CD4-positive, CD25-positive, alpha-beta regulatory T cell (primary cell): ENCODE measurements at regions not wholly inside any gene's neighbourhood (a gene's known extent, or its start where the extent isn't known, plus 50 kb on each side); places are given as distances from the start of the nearest gene placed in this dataset.
A peak's percentile ranks its signal among the peaks of the same experiment; 100 is the strongest.

Experiments used
- ATAC-seq, 2 donors: fragments of 150-1000 bp; cut with Tn5 transposase; one replicate each; pipeline ENCODE4 v1.10.0; 2021; ENCODE audit warnings: low read depth in 2 of 2, moderate number of reproducible peaks in 2 of 2, moderate library complexity in 1 of 2
- DNase-seq, 3 donors: peaks; one replicate each; pipeline versions ENCODE4 v3.0.0 to v3.0.0-alpha.2; 2012 to 2022; ENCODE audit warnings: mixed read lengths in 1 of 3
- H3K27ac ChIP-seq: one replicate; pipeline ENCODE4 v1.7.0; 2013; ENCODE audit warnings: mild to moderate bottlenecking, low read length; ENCODE audit not compliant: insufficient read depth, poor library complexity, severe bottlenecking
- H3K27me3 ChIP-seq: one replicate; pipeline ENCODE4 v1.7.0; 2013; ENCODE audit warnings: low read length; ENCODE audit not compliant: control insufficient read depth, insufficient read depth
- H3K36me3 ChIP-seq: one replicate; pipeline ENCODE4 v1.7.0; 2013; ENCODE audit warnings: mild to moderate bottlenecking, low read length, moderate library complexity; ENCODE audit not compliant: control insufficient read depth, insufficient read depth
- H3K4me1 ChIP-seq: 2 replicates; pipeline ENCODE4 v1.7.0; 2013; ENCODE audit warnings: mild to moderate bottlenecking, low read length; ENCODE audit not compliant: insufficient read depth, control insufficient read depth, poor library complexity, severe bottlenecking
- H3K4me3 ChIP-seq: one replicate; pipeline ENCODE4 v1.7.0; 2013; ENCODE audit warnings: low read depth, mild to moderate bottlenecking, low read length, moderate library complexity
- H3K9me3 ChIP-seq, 2 experiments: 1 replicate in 1 of 2; 2 replicates in 1 of 2; pipeline ENCODE4 v1.7.0; 2013; ENCODE audit warnings: low read length in 2 of 2, mild to moderate bottlenecking in 1 of 2, moderate library complexity in 1 of 2; ENCODE audit not compliant: control insufficient read depth in 2 of 2
- H3K27ac Mint-ChIP-seq, 3 donors: one replicate each; pipeline ENCODE4 v1.8.0; 2020 to 2022; ENCODE audit warnings: mild to moderate bottlenecking in 3 of 3, mixed read lengths in 3 of 3, moderate library complexity in 2 of 3
- H3K27me3 Mint-ChIP-seq: one replicate; pipeline ENCODE4 v1.8.0; 2022; ENCODE audit warnings: mild to moderate bottlenecking, mixed read lengths
- H3K36me3 Mint-ChIP-seq: one replicate; pipeline ENCODE4 v1.8.0; 2020; ENCODE audit warnings: mixed read lengths
- H3K4me1 Mint-ChIP-seq, 4 donors: one replicate each; pipeline ENCODE4 v1.8.0; 2020 to 2022; ENCODE audit warnings: mixed read lengths in 4 of 4, mild to moderate bottlenecking in 1 of 4
- H3K4me3 Mint-ChIP-seq, 4 donors: one replicate each; pipeline ENCODE4 v1.8.0; 2020 to 2022; ENCODE audit warnings: mild to moderate bottlenecking in 4 of 4, mixed read lengths in 4 of 4, moderate library complexity in 3 of 4
- H3K9me3 Mint-ChIP-seq, 7 donors: one replicate each; pipeline ENCODE4 v1.8.0; 2020 to 2022; ENCODE audit warnings: mixed read lengths in 7 of 7, mild to moderate bottlenecking in 3 of 7, moderate library complexity in 2 of 7

GRCh38 chr5:29795096-29795652 lies 1398.3 kb upstream of the CDH6 start:
- no peaks in the 10 kb centered on the region for H3K27me3 Mint-ChIP-seq
- Histone ChIP-seq H3K9me3 (peaks cover 0 to 4% of the 10 kb centered on the region in 2 experiments), H3K36me3 (no peaks in the 10 kb centered on the region), H3K27ac (no peak overlapping the region), H3K27me3 (no peaks in the 10 kb centered on the region), H3K4me1 (no peaks in the 10 kb centered on the region), H3K4me3 (no peak overlapping the region)
- H3K36me3 Mint-ChIP-seq = no peaks in the 10 kb centered on the region
- DNase-seq (no peak), ATAC-seq (no peak)
- H3K9me3 Mint-ChIP-seq = peaks cover 0 to 7% (median 3%) of the 10 kb centered on the region in 7 donors
- H3K4me1 Mint-ChIP-seq = no peaks in the 10 kb centered on the region
- no peak overlapping the region for H3K27ac Mint-ChIP-seq
- no peak overlapping the region for H3K4me3 Mint-ChIP-seq

GRCh38 chr5:29794141-29794787 lies 1399.2 kb upstream of the CDH6 start:
- Histone ChIP-seq H3K27me3 (no peaks in the 10 kb centered on the region), H3K27ac (no peak overlapping the region), H3K4me1 (no peaks in the 10 kb centered on the region), H3K36me3 (no peaks in the 10 kb centered on the region), H3K9me3 (no peaks in the 10 kb centered on the region), H3K4me3 (no peak overlapping the region)
- Mint-ChIP-seq H3K36me3 (no peaks in the 10 kb centered on the region), H3K9me3 (peaks cover 0 to 5% (median 2%) of the 10 kb centered on the region in 7 donors), H3K27ac (no peak overlapping the region), H3K4me3 (peak overlapping the region in 1 of 4 donors; percentile 21), H3K4me1 (no peaks in the 10 kb centered on the region), H3K27me3 (no peaks in the 10 kb centered on the region)
- DNase-seq = no peak
- ATAC-seq = no peak

DNA sequence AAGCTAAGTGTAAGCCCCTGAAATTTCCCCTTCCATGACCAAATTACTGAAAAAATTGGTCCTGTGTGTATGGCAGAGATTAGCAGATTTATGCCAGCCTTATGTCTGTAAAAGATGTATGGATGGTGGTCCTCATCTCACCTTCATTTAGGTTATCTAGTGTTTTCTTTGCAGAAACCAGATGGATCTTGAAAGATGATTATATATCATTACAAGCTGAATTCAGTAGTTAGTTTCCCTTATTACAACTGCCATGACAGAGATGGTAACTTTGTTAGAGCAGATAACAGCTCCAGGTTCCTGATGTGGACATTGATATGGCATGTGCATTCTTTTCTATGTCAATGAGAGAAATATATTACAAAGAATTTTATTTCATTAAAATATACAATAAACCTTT lies 1403.2 kb upstream of the CDH6 start:
- H3K27ac Mint-ChIP-seq = no peak overlapping the region
- no peaks in the 10 kb centered on the region for H3K4me1 Mint-ChIP-seq
- no peaks in the 10 kb centered on the region for H3K27me3 Mint-ChIP-seq
- peaks cover 0 to 20% (median 9%) of the 10 kb centered on the region in 7 donors for H3K9me3 Mint-ChIP-seq
- H3K4me1 ChIP-seq = no peaks in the 10 kb centered on the region
- H3K27ac ChIP-seq = no peak overlapping the region
- ATAC-seq (no peak), DNase-seq (no peak)
- H3K36me3 ChIP-seq = no peaks in the 10 kb centered on the region
- H3K27me3 ChIP-seq = no peaks in the 10 kb centered on the region
- H3K9me3 ChIP-seq = no peaks in the 10 kb centered on the region
- no peak overlapping the region for H3K4me3 ChIP-seq
- H3K4me3 Mint-ChIP-seq = no peak overlapping the region
- peaks cover 3% of the 10 kb centered on the region for H3K36me3 Mint-ChIP-seq

- H3K36me3 ChIP-seq = no peaks in the 10 kb centered on the region
- Mint-ChIP-seq H3K27ac (no peak overlapping the region), H3K4me3 (no peak overlapping the region), H3K36me3 (no peaks in the 10 kb centered on the region), H3K27me3 (no peaks in the 10 kb centered on the region), H3K9me3 (peaks cover 0 to 29% (median 9%) of the 10 kb centered on the region in 7 donors), H3K4me1 (no peaks in the 10 kb centered on the region)
- H3K27ac ChIP-seq = no peak overlapping the region
- peaks cover 2 to 7% of the 10 kb centered on the region in 2 experiments for H3K9me3 ChIP-seq
- ATAC-seq (no peak), DNase-seq (no peak)
- no peaks in the 10 kb centered on the region for H3K27me3 ChIP-seq
- no peak overlapping the region for H3K4me3 ChIP-seq
- no peaks in the 10 kb centered on the region for H3K4me1 ChIP-seq
These were observed 1413.1 kb upstream of the CDH6 start for GRCh38 chr5:29780401-29780800.

- H3K4me3 ChIP-seq = no peak overlapping the region
- Mint-ChIP-seq H3K27ac (no peak overlapping the region), H3K4me3 (no peak overlapping the region), H3K27me3 (no peaks in the 10 kb centered on the region), H3K9me3 (peaks cover 0 to 33% (median 5%) of the 10 kb centered on the region in 7 donors), H3K36me3 (no peaks in the 10 kb centered on the region), H3K4me1 (no peaks in the 10 kb centered on the region)
- H3K27me3 ChIP-seq = no peaks in the 10 kb centered on the region
- H3K27ac ChIP-seq = no peak overlapping the region
- H3K4me1 ChIP-seq = no peaks in the 10 kb centered on the region
- peaks cover 2 to 7% of the 10 kb centered on the region in 2 experiments for H3K9me3 ChIP-seq
- no peak for DNase-seq
- ATAC-seq = no peak
- no peaks in the 10 kb centered on the region for H3K36me3 ChIP-seq
These were observed 1414.3 kb upstream of the CDH6 start for GRCh38 chr5:29779141-29779540.

GRCh38 chr5:29777373-29777772 lies 1416.1 kb upstream of the CDH6 start:
- no peaks in the 10 kb centered on the region for H3K27me3 ChIP-seq

GRCh38 chr5:29770936-29771335 lies 1422.5 kb upstream of the CDH6 start:
- Mint-ChIP-seq H3K27me3 (no peaks in the 10 kb centered on the region), H3K4me1 (no peaks in the 10 kb centered on the region), H3K36me3 (no peaks in the 10 kb centered on the region), H3K27ac (no peak overlapping the region), H3K9me3 (peaks cover 0 to 51% (median 11%) of the 10 kb centered on the region in 7 donors), H3K4me3 (no peak overlapping the region)
- no peaks in the 10 kb centered on the region for H3K4me1 ChIP-seq
- no peak for ATAC-seq
- H3K27me3 ChIP-seq = no peaks in the 10 kb centered on the region
- DNase-seq = no peak
- H3K9me3 ChIP-seq = no peaks in the 10 kb centered on the region
- H3K4me3 ChIP-seq = no peak overlapping the region
- H3K27ac ChIP-seq = no peak overlapping the region
- H3K36me3 ChIP-seq = no peaks in the 10 kb centered on the region

More at GRCh38 chr5:29777373-29777772, 1416.1 kb upstream of the CDH6 start:
- no peak overlapping the region for H3K27ac ChIP-seq
- no peak overlapping the region for H3K4me3 ChIP-seq
- H3K4me1 Mint-ChIP-seq = no peaks in the 10 kb centered on the region
- no peak for DNase-seq
- no peaks in the 10 kb centered on the region for H3K36me3 ChIP-seq
- peaks cover 2 to 7% of the 10 kb centered on the region in 2 experiments for H3K9me3 ChIP-seq
- no peak overlapping the region for H3K27ac Mint-ChIP-seq
- H3K4me1 ChIP-seq = no peaks in the 10 kb centered on the region
- H3K36me3 Mint-ChIP-seq = no peaks in the 10 kb centered on the region
- H3K9me3 Mint-ChIP-seq = peaks cover 0 to 43% (median 5%) of the 10 kb centered on the region in 7 donors
- ATAC-seq = no peak
- H3K4me3 Mint-ChIP-seq = no peak overlapping the region
- H3K27me3 Mint-ChIP-seq = no peaks in the 10 kb centered on the region

DNA sequence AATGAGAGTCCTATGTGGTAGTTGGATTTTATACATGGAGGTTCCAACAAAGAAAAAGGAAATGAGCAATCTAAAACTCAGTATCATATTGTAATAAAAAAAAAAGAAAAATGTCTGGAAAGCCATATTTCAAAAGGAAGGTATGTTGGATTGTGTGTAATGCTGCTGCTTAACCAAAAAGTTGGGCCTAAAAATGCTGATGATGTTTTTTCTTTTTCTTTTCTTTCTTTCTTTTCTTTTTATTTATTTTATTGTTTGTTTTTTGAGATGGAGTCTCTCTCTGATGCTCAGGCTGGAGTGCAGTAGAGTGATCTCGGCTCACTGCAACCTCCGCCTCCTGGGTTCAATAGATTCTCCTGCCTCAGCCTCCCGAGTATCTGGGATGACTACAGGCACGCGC lies 1424.0 kb upstream of the CDH6 start:
- no peak for DNase-seq
- H3K4me1 Mint-ChIP-seq = no peaks in the 10 kb centered on the region
- no peak overlapping the region for H3K4me3 Mint-ChIP-seq
- H3K27ac Mint-ChIP-seq = no peak overlapping the region
- no peak overlapping the region for H3K4me3 ChIP-seq
- H3K27ac ChIP-seq = no peak overlapping the region
- peaks cover 0 to 43% (median 13%) of the 10 kb centered on the region in 7 donors for H3K9me3 Mint-ChIP-seq
- H3K27me3 Mint-ChIP-seq = no peaks in the 10 kb centered on the region
- no peaks in the 10 kb centered on the region for H3K27me3 ChIP-seq
- no peak for ATAC-seq
- no peaks in the 10 kb centered on the region for H3K4me1 ChIP-seq
- no peaks in the 10 kb centered on the region for H3K36me3 ChIP-seq
- no peaks in the 10 kb centered on the region for H3K36me3 Mint-ChIP-seq
- H3K9me3 ChIP-seq = peaks cover 0 to 5% of the 10 kb centered on the region in 2 experiments
